Posterior cingulate gyrus (tissue), 11 donors: ENCODE measurements at regions not wholly inside any gene's neighbourhood (a gene's known extent, or its start where the extent isn't known, plus 50 kb on each side); places are given as distances from the start of the nearest gene placed in this dataset.
A peak's percentile ranks its signal among the peaks of the same experiment; 100 is the strongest.
"Not testable (repeated sequence)": the region's sequence is repeated elsewhere in the genome, so short reads cannot be mapped to it uniquely, and the experiment has no call there.

ENCODE experiments used
- DNase-seq, 10 donors: peaks; one replicate each; pipeline versions ENCODE4 v3.0.0 to v3.0.0-alpha.2; 2020 to 2021; ENCODE audit warnings: mixed read lengths in 3 of 10
- intact Hi-C: fragments of 100-400 bp; cut with DNase I; formaldehyde crosslinking; loops from one replicate; pipeline ENCODE4 v1.15.1; 2023

DNA sequence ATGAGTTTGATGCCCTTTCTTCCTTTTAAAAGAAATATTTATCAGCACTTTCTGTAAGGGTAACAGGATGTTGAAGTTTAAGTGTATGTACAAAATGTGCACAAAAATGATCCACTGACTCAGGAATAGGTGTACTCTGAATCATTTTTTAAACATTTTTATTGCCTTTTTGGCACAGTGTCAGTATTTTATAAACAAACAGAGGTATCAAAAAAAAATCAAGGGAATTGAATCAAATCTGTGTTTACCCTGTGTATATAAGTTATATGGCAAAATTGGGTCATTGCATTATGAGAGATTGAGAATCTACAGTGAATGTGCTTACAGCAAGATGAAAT, 513.9 kb upstream of the NETO1 start:
- DNase-seq = no peak
- intact Hi-C loops = no loop called here

DNA sequence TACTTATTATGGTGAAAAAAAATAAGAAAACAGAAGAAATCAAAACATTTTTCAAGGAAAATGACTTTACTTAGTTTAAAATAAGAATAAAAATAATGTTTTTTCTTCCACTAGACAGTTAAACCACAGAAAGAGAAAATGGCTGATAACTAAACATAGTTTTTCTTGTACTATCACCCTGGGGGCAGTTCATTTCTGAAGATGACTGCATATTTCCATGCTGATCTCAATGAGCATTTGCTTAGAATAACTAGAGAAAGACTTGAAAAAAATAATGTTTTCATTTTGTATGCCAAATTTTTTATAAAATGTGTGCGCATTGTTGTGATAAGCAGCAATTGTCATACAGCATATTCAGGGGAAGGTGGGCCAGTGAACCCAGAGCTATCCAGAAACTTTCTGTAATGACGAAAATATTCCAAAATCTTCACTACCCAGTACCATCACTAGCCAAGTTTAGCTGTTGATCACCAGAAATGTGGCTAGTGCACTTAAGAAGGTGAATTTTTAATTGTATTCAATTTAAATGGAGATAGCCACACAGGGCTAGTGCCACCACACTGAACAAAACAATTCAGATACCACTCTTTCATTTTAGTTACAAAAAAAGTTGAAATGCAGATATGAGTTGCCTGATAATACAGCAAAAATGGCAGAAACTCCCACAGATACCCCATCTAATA, 513.4 kb upstream of the NETO1 start:
- intact Hi-C loops = no loop called here
- DNase-seq = no peak

DNA sequence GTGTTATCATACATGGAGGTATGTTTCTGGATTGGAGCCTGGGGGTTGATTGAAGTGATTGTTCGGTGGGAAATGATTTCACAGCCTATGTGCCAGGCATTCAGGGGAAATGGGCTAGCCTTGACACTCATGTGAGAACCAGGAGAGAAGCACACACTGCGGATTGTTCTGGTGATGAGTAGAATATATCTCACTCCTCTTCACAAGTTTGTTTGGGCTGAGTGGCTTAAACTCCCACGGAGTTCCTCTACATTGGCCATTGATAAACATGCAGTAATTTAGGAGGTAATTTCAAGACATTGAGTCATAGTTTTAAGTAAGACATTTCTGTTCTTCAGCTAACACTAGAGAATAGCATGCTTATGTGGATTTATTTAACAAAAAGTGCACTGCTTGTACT, 498.9 kb upstream of the NETO1 start:
- intact Hi-C loops = no loop called here
- DNase-seq = no peak

DNA sequence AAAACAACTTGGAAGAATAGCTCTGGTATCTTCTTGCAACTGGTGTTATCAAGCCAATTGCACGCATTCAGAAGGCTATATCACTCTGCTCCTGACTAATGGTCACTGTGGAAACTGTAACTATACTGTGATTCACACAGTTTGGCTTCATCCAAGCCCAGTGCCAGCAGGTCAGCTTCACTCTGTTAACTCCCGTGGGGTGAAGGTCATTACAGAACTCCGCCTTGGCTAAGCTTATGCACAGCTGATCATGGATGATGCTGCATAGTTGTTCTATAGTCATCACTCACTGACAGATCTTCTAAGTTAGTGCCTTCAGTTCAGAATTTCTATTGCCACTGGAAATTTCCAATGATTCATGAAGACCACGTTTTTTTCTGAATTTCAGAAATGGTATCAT, 497.2 kb upstream of the NETO1 start:
- intact Hi-C loops = no loop called here

DNA sequence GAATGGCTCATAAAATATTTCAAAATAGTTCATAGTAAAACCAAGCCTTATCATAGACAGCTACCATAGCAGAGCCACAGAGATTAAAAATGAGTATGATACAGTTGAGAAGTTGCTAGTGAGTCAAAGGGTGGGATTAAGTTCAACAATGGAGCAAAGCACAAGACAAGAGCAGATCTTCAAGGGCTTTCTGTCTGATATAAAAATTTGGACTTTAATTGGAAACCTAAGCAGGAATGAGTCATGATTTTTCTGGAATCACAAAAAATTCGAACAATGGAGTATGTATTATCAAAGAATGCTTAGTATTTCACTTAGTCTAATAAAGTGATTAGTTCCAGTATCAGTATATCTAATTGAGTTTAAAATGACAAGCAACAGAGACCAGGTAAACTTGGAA, 487.3 kb upstream of the NETO1 start:
- intact Hi-C loops = no loop called here

More for the DNA sequence above, 497.2 kb upstream of the NETO1 start:
- no peak for DNase-seq

DNA sequence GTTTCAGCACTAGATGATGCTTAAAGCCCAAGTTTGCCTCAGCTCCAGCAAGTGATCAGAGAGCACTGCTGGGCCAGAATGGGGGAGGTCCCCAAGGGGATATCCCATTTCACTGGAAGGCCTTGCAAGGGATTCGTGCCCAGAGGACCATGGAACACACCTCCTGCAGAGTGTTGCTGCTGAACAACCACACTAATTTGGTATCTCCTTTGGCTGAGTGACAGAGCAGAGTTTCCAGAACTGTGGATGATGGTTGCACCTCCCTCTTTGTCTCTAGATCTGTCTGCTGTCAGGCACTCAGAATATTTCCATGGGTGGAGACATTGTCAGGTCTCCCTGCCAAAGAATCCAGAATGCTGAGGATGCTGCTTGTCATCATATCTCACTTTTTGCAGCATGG, 484.8 kb upstream of the NETO1 start:
- no peak for DNase-seq
- intact Hi-C loops = no loop called here

More for the DNA sequence above, 487.3 kb upstream of the NETO1 start:
- no peak for DNase-seq

DNA sequence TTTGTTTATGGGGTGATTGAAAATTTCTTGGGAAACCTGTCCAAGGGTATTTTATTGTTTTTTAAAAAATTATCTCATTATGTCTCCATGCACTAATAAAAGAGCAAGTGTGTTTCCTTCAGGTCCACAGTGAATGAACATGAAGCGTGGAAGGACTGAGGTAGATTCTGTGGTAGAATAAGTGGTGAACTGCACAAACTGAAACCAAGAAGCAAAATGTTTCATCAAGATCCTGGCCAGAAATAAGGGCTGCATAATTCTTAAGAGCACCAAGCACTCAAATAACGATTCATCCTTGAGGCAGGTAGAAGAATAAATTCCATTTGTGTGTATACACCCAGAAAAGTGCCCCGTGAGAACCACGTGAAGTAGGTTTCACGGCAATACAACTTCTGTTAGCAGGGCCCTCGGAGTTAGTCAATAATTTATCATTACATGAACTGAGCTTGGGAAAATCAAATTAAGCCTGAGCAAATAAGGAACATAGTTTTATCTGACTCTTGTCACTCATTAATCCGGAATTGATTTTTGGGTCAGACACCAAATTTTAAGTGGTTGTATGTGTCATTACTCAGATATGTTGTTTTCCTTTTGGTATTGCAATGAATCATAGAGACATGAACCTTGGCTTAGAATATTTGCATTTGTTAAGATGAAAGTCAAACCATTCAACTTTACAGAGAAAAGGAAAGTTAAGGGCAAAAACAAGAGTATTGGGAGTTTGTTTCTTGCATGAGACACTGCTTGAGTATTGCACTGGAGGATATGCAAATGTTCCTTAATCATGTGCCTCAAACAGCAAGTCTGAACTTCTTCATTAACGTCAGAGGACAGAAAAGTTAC, 472.6 kb upstream of the NETO1 start:
- DNase-seq = no peak
- intact Hi-C loops = no loop called here

DNA sequence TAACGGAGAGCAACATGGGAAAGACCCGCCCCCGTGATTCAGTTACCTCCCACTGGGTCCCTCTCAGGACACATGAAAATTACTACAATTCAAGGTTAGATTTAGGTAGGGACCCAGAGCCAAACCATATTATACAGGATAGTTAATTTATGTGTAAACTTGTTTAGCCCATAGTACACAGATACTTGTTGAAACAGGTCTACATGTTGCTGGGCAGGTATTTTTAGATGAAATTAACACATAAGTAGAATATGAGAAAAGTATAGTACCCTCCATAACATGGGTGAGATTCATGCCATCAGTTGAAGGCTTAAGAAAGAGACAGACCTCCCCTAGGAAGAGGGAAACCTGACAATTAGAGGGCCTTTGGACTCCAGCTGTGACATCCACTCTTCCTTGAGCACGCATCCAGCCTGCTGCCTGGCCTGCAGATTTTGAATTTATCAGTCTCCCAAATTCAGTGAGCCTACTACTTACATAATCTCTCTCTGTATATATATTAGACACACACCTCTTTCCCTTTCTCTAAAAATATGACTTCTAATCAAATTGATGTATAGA, 463.5 kb upstream of the NETO1 start:
- intact Hi-C loops = no loop called here
- DNase-seq = no peak

DNA sequence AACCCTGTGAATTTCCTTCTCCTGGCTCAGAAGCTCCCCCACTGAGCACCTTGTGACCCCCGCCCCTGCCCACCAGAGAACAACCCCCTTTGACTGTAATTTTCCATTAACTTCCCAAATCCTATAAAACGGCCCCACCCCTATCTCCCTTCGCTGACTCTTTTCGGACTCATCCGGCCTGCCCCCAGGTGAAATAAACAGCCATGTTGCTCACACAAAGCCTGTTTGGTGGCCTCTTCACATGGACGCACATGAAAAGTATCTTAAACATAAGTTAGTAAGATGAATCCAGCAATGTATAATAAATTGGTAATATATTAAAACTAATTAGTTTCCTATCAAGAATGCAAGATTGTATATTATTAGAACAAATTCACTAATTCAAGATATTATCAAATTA, 462.3 kb upstream of the NETO1 start:
- DNase-seq, intact Hi-C loops: not testable (repeated sequence)

DNA sequence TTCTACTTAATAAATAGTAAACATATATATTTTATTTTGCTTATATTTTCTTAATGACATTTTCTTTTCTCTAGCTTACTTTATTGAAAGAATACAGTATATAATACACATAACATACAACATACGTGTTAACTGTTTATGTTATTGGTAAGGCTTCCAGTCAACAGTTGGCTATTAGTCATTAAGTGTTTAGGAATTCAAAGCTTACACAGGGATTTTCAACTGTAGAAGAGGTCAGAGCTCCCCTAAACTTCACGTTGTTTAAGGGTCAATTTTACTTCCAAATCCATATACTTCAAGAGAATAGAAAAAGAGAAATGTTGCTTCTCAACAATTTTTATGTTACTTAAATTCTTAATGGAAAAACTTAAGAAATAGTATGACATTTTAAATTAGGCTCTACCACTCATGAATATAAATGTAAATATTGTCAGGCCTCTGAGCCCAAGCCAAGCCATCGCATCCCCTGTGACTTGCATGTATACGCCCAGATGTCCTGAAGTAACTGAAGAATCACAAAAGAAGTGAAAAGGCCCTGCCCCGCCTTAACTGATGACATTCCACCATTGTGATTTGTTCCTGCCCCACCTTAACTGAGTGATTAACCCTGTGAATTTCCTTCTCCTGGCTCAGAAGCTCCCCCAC, 456.5 kb upstream of the NETO1 start:
- DNase-seq, intact Hi-C loops: not testable (repeated sequence)

DNA sequence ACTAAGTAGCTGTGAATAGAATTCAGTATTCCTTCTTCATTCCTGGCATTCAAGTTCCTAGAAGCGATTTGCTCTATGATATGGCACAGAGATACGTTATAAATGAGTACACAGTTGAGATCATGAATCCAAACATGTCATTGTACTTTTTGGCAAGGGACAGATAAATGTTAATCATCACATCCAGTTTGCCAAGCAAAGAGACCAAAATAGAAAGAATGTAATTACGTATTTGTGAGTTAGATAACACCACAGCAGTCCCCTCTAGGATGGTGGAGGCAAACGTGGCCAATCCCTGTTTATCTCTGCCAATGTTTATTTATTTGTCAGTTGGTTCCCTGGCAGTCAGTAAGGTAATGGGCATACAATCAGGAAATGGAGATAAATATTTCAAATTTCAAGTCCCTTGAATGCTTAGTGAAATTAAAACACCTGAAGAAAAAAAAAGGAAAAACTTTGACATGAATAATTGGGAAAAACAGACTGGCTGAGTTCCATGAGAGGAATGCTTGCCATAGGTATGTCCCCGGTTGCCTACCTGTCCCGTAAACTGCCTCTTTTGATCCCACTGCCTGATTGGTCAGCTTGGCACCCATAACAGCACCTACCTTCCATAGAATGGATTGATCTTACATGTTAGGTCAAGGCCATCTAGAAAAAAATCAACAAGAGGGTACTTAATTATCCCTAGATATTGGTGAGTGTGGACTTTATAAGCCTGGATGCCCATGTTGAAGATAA, 451.1 kb upstream of the NETO1 start:
- DNase-seq = no peak
- intact Hi-C loops = no loop called here

DNA sequence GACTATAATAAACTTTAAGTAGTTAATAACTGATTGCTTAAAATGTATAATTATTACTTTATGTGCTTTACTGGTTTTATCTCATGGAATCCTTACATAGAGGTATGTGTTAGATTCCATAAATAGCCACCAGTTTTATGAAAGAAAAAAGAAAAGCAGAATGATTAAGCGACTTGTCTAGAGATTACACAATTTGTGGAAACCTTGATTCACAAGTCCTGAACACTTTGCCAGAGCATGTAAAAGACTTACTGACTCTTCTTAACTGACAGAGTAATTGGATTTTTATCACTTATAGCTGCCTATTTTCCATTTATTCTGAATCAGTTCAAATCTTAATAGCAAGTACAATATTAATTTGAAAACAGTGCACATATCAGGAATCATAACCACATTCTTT, 448.7 kb upstream of the NETO1 start:
- DNase-seq = no peak

DNA sequence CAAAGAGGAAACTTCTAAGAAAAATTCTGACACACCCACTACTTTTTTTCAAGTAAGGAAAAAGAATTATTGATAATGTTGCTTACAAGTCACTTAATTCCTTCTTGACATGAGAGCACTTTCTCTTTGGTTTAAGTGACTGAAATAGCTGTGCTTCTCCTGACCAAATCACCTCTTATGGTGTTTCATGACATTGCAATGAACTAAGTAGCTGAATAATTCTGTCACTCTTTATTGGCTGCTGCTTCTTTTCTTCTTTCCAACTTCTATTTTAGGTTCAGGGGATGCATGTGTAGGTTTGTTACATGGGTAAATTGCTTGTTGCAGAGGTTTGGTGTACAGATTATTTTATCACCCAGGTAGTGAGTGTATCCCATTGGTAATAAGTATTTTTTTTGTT, 447.6 kb upstream of the NETO1 start:
- DNase-seq = no peak
- intact Hi-C loops = no loop called here

More for the DNA sequence above, 448.7 kb upstream of the NETO1 start:
- intact Hi-C loops = no loop called here

DNA sequence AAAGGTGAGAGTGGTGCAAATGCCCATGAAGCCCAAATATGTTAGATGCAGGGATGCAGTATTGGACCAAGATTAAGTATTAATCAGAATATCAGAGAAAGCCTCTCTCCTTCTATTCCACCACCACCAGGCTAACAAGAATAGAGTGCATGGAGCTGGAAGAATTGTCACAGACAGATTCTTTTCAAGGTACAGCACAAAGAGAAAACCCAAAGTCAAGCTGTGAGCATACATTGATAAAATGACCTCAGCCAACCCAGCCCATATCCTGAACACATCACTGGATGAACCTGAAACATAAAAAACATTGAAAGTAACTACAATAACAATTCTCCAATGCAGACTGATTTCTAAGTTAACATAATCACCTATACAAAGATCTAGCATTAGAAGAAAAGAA, 445.7 kb upstream of the NETO1 start:
- DNase-seq = no peak
- intact Hi-C loops = no loop called here

DNA sequence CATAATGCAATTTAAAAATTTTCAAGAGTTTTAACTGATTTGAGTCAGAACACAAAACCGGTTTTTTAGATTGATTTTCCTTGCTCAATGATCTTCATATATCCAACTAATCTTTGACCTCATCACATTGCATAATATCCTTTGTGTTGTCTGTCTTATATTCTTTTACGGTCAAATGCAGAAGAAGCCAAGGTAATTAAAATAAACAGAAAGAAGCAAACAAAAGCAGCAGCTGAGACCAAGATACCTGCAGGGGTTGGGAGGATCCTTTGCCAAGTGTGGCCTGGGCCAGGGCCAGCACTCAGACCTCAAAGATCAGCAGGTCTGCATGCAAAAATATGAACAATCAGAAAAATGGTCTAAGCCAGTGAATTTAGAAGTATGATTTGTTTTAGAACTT, 428.9 kb upstream of the NETO1 start:
- no peak for DNase-seq
- intact Hi-C loops = no loop called here

DNA sequence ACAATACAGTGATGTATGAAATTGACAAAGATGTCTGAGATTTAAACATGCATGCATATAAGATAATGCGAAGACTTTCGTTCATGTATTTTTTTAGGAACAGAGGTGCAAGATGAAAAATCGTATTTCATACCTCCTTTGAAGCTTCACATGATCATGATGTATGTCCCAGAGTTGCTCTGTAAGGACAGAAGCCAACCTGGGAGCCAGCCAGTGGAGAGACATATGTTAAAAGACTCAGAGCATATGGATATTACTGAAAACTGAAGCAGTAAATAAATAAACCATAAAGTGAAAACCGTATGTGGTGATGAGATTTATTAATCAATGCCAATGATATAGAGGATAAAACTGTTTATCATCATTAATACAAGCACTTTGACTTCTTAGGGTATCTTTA, 424.4 kb upstream of the NETO1 start:
- intact Hi-C loops = no loop called here
- DNase-seq = no peak

DNA sequence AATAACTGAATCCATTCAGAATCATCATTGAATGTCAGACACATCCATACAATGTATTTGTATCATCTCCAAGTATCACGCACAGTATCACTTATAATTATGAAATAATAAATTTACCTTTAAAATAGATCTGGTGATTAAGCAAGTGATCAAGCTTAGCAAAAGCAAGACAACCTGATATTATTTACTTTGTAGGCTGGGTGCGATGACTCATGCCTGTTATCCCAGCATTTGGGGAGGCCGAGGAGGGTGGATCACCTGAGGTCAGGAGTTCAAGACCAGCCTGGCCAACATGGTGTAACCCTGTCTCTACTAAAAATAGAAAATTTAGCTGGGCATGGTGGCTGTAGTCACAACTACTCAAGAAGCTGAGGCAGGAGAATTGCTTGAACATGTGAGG, 421.0 kb upstream of the NETO1 start:
- DNase-seq = no peak
- intact Hi-C loops = no loop called here

DNA sequence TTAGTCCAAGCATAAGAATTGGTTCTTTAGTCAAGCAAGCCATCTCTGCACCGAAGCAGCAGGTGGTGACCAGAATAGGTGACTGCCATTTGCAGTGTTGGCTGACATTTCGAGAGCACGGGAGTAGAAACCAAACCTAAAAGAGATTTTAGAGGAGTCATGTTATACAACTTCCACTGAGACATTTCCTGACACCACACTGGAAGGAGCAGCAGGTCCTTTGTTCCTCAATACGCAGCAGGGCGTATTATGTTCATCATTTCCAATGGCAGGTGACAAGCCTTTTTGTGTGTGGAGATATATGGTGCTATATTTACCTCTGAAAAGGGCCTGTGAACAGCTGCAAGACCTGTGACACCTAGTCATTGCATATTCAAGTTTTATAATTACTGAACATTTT, 418.8 kb upstream of the NETO1 start:
- no peak for DNase-seq

DNA sequence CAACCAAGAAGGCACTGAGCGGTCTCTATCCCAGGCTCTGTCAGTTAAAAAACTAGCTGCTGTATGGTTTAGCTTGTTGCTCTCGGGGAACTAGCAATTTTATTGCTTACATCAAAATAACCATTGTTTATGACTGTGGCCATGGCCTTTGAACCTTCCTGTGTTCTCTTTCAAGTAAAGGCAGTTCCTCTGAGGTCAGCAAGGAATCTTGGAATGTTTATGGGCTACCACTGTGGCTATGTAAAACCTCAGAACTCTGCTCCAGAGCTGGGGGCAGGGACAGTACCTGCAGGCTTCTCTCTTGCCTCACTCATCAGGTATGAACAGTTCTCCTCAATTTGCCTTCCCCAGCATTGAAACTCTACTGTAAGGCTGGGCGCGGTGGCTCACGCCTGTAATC, 416.0 kb upstream of the NETO1 start:
- intact Hi-C loops = no loop called here
- no peak for DNase-seq

More for the DNA sequence above, 418.8 kb upstream of the NETO1 start:
- intact Hi-C loops = no loop called here

DNA sequence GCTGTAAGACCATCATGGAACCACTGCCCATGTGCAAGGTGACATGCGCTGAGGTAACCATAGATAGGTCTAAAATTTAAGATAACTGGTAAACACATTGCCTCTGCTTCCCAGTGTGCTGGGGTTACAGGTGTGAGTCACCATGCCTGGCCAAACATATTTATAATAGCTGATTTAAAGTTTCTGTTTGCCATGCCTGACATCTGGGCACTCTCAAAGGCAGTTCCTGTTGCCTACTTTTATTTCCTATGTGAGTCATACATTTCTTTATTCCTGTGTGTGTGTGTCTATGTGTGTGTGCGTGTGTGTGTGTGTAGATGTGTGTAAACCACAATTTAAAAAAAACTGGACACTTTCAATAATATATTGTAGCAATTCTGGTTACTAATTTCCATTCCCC, 415.2 kb upstream of the NETO1 start:
- intact Hi-C loops = no loop called here

DNA sequence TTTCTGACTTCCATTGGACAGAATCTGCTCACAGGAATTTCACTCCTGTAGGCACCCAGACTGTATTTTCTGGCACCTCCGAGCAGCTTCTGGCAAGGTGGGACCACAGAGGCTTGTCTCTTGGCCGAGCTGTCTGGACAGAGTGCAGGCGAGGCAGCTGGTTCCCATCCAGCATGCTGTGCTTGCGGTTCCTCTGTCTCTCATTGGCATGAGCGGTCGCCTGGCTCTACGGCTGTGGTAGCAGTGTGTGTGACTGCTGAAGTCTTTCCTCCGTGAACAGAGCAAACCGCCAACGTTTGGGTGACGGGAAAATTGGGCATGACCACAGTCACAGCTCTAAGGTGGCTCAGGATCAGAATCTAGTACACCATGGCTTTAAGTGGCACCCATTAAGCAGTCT, 411.7 kb upstream of the NETO1 start:
- intact Hi-C loops = no loop called here
- DNase-seq = peak in 4 of 10 donors; percentile 4 to 86 (median 76)

More for the DNA sequence above, 415.2 kb upstream of the NETO1 start:
- DNase-seq = no peak
